ENCODE measurements at regions not wholly inside any gene's neighbourhood (a gene's known extent, or its start where the extent isn't known, plus 50 kb on each side); places are given as distances from the start of the nearest gene placed in this dataset.

DNA sequence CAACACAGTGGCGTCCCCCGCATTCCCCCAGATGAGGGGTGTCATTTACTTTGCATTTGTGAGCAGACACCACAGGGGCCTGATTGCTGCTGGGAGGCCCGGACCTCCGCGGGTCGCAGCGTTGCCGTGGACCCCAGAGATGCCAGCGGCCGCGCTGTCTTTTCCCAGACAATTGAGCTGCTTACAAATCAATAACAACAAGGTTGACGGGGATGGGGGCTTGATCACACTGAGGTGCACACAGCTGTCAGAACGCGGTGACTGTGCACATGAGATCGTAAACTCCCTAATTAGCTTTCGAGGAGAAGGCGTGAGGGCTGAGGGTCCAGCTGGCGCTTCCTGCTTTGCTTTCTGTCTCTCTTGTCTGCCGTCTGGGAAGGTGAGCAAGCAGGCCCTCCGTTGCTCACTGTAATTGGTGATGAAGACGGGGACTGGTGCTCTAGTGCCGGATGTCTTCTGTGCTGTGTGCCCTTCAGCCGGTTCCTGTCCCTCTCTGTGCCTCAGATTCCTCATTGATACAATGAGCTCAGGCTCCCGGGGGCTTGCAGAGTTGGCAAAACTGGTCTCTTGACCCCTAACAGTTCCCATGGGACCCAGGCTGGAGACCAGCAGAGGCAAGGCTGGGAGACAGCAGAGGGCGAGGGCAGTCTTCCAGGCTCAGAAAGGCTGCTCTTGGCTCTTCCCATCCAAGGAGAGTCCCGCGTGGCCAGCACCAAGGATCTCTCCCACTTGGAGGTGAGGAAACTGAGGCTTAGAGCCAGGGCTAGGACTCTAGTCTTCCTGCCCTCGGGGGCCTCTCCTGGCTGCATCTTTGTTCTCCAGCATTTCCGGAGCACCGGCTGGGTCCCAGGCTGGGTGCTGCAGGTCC is 126.0 kb upstream of the PMEPA1 start:
- no peak for DNase-seq (ENCODE audit: low spot score)
- ChIA-PET POLR2A (no interaction called here), CTCF (ENCODE audit: unreplicated experiment) (interaction anchor here (0.5 kb wide), 1 partner anchor 225 kb away, joined by 3 read pairs; no protein-coding TSS in a partner anchor)
- Histone ChIP-seq H3K36me3 (ENCODE audit: insufficient read depth, low read length) (no peaks in the 10 kb centered on the region), H4K20me1 (ENCODE audit: insufficient read depth, low read length) (no peaks in the 10 kb centered on the region), H3K4me3 (ENCODE audit: low read depth, low read length, poor library complexity, severe bottlenecking) (no peak overlapping the region), H3K4me2 (ENCODE audit: low read length) (no peak overlapping the region), H2AFZ (ENCODE audit: low read length) (no peak overlapping the region), H3K9me3 (ENCODE audit: low read length) (no peaks in the 10 kb centered on the region), H3K27ac (ENCODE audit: low read depth, low read length, poor library complexity, severe bottlenecking) (no peak overlapping the region), H3K79me2 (ENCODE audit: insufficient read depth, low read depth, low read length) (no peaks in the 10 kb centered on the region), H3K9me2 (ENCODE audit: insufficient read depth, low read length) (no peaks in the 10 kb centered on the region), H3K4me1 (ENCODE audit: insufficient read depth, low read length, poor library complexity, severe bottlenecking) (no peaks in the 10 kb centered on the region)
- no TSS peak for BruUV-seq (replicated peaks)
- no peak for TF ChIP-seq EZH2phosphoT487 (IDR thresholded peaks at IDR 0.05; ENCODE audit: borderline replicate concordance, low read depth, low read length)
- TF ChIP-seq CTCF (conservative IDR thresholded peaks at IDR 0.05; ENCODE audit: low read length) = no peak
- intact Hi-C loops (cut with micrococcal nuclease; ENCODE audit: unreplicated experiment) = no loop called here

DNA sequence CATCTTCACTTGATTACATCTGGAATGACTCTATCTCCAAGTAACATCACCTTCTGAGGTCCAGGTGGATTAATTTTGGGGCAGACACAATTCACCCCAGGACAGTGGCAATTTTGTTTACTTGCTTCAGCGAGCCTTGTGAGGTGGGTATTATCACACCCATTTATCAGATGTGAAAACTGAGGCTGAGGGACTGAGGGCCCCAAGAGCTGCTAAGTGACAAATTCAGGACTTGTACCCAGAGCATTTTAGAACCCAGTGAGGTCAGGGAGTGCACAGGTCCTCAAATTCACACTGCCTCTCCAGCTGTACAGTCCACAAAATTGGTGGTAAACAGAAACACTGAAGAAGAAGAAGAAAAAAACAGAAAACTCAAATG is 125.2 kb upstream of the PMEPA1 start:
- Histone ChIP-seq H3K4me1 (ENCODE audit: insufficient read depth, low read length, poor library complexity, severe bottlenecking) (no peaks in the 10 kb centered on the region), H3K4me2 (ENCODE audit: low read length) (no peak overlapping the region), H3K27ac (ENCODE audit: low read depth, low read length, poor library complexity, severe bottlenecking) (no peak overlapping the region), H3K79me2 (ENCODE audit: insufficient read depth, low read depth, low read length) (no peaks in the 10 kb centered on the region), H3K4me3 (ENCODE audit: low read depth, low read length, poor library complexity, severe bottlenecking) (no peak overlapping the region), H3K9me2 (ENCODE audit: insufficient read depth, low read length) (no peaks in the 10 kb centered on the region), H2AFZ (ENCODE audit: low read length) (no peak overlapping the region), H4K20me1 (ENCODE audit: insufficient read depth, low read length) (no peaks in the 10 kb centered on the region), H3K9me3 (ENCODE audit: low read length) (no peaks in the 10 kb centered on the region), H3K36me3 (ENCODE audit: insufficient read depth, low read length) (no peaks in the 10 kb centered on the region)
- ChIA-PET POLR2A (no interaction called here), CTCF (ENCODE audit: unreplicated experiment) (interaction anchor here (0.5 kb wide), 1 partner anchor 224 kb away, joined by 3 read pairs; no protein-coding TSS in a partner anchor)
- intact Hi-C loops (cut with micrococcal nuclease; ENCODE audit: unreplicated experiment) = no loop called here
- no peak for DNase-seq (ENCODE audit: low spot score)
- no TSS peak for BruUV-seq (replicated peaks)
- TF ChIP-seq EZH2phosphoT487 (IDR thresholded peaks at IDR 0.05; ENCODE audit: borderline replicate concordance, low read depth, low read length) (no peak), CTCF (conservative IDR thresholded peaks at IDR 0.05; ENCODE audit: low read length) (no peak)

All from OCI-LY7 (cell line).